IMR-90 (cell line): ENCODE measurements at regions not wholly inside any gene's neighbourhood (a gene's known extent, or its start where the extent isn't known, plus 50 kb on each side); places are given as distances from the start of the nearest gene placed in this dataset.

ENCODE experiments used
- ELK1 ChIP-seq: fragments of 150-350 bp; IDR thresholded peaks from 2 replicates; pipeline ENCODE4 v1.6.1; 2016; ENCODE audit warnings: low read depth, mild to moderate bottlenecking, low read length, moderate library complexity, borderline replicate concordance
- MAFK ChIP-seq: IDR thresholded peaks from 2 replicates; pipeline ENCODE4 v1.6.1; 2012; ENCODE audit warnings: low read depth, low read length, improper control_type of control experiment
- POLR2A ChIP-seq: IDR thresholded peaks from 2 replicates; pipeline ENCODE4 v1.6.1; 2012; ENCODE audit warnings: mild to moderate bottlenecking, low read depth, low read length
- RCOR1 ChIP-seq: IDR thresholded peaks from 2 replicates; pipeline ENCODE4 v1.6.1; 2012; ENCODE audit warnings: mild to moderate bottlenecking, low read length, improper control_type of control experiment; ENCODE audit not compliant: insufficient replicate concordance
- RFX5 ChIP-seq: IDR thresholded peaks from 2 replicates; pipeline ENCODE4 v1.8.0; 2012; ENCODE audit warnings: low read depth, mild to moderate bottlenecking, low read length, moderate library complexity
- SMC3 ChIP-seq: fragments of 150-350 bp; IDR thresholded peaks from 2 replicates; pipeline ENCODE4 v1.6.1; 2016; ENCODE audit warnings: low read depth, mild to moderate bottlenecking, antibody characterized with exemption, low read length, moderate library complexity
- USF2 ChIP-seq: fragments of 150-350 bp; IDR thresholded peaks from 2 replicates; pipeline ENCODE4 v1.6.1; 2017; ENCODE audit warnings: mild to moderate bottlenecking, antibody characterized with exemption, low read length, low read depth
- TF ChIP-seq, protein P1 (sequence below): conservative IDR thresholded peaks from 2 replicates; pipeline ENCODE4 v1.5.1; 2012; ENCODE audit warnings: mild to moderate bottlenecking, low read depth, low read length, improper control_type of control experiment

DNA sequence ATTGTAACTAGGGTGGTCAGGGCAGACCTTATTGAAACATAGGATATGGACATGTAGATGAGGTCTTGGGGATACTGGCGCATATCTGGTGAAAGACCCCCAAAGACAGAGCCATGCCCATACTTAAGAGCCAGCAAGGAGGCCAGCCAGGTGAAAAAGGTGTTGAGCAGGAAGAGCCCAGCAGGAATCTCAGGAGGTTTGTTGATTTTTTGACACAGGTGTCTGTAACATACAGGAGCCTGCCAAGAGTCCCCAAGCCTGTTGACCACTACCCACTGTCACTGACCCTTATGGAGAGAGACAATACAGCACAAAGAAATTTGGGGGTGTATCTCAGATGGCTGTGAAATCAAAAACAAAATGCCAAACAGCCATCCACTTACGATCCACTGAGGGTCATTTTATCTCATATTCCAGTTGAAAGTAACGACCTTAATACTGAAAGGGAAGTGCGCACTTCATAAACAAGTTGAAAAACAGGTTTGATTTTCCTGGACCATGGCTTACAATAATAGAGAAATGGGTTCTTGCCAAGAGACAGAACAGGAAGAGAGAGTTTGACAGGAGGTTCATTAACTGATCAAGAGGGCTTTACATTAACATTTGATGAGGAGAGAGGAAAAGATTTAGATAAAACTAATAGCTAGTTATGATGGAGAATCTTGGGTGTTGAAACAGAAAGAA lies 163.6 kb downstream of the GLUL start:
- TF ChIP-seq POLR2A (no peak), USF2 (no peak), RFX5 (no peak), MAFK (no peak), ELK1 (no peak), RCOR1 (no peak), SMC3 (no peak)
- TF ChIP-seq, protein P1, sequence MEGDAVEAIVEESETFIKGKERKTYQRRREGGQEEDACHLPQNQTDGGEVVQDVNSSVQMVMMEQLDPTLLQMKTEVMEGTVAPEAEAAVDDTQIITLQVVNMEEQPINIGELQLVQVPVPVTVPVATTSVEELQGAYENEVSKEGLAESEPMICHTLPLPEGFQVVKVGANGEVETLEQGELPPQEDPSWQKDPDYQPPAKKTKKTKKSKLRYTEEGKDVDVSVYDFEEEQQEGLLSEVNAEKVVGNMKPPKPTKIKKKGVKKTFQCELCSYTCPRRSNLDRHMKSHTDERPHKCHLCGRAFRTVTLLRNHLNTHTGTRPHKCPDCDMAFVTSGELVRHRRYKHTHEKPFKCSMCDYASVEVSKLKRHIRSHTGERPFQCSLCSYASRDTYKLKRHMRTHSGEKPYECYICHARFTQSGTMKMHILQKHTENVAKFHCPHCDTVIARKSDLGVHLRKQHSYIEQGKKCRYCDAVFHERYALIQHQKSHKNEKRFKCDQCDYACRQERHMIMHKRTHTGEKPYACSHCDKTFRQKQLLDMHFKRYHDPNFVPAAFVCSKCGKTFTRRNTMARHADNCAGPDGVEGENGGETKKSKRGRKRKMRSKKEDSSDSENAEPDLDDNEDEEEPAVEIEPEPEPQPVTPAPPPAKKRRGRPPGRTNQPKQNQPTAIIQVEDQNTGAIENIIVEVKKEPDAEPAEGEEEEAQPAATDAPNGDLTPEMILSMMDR = no peak
